NCI-H524 (cell line): ENCODE measurements at regions not wholly inside any gene's neighbourhood (a gene's known extent, or its start where the extent isn't known, plus 50 kb on each side); places are given as distances from the start of the nearest gene placed in this dataset.
A peak's percentile ranks its signal among the peaks of the same experiment; 100 is the strongest.
"Not testable (repeated sequence)": the region's sequence is repeated elsewhere in the genome, so short reads cannot be mapped to it uniquely, and the experiment has no call there.

Experiments used
- DNase-seq, 2 experiments: peaks; one replicate each; lab custom pipeline; 2025; lab: John Stamatoyannopoulos, UW

DNA sequence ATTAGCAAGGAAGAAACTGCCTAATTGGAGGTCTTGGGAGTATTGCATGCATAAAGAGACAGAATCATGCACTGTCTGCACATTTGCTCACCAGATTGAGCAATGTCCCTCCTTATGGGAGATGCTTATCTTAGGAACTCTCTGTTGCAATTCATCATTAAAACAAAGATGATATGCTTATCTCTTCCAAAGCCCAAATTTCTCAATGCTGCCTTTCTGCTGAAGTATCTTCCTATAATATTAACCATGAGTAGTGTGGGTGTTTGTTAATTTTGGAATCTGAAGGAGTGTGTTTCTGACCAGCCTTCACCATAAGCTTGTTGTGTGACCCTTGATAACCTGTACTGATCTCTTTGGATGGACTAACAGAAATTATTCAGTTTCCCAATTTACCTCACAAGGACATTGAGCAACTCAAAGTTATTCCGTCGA is 1257.6 kb upstream of the FLRT2 start:
- DNase-seq: no peak

DNA sequence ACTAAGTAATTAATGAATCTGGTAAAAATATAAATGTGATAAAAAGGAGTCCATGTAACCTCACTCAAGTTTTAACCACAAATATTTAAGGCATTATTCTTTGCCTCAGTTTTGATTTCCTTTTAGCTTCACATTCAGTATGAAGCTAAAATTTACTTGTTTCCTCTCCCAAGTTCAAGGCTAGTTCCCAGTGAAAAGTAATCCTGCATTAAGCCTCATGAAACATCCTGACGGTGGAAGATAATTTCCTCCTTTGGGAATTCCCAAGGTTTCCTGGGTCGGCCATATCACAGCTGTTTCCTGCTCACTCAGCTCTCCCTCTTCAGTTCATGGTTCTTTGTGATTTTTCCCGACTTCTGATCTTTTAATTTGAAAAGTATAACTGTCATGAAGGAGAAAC is 1256.8 kb upstream of the FLRT2 start:
- peak; percentile 64 to 84 for DNase-seq

DNA sequence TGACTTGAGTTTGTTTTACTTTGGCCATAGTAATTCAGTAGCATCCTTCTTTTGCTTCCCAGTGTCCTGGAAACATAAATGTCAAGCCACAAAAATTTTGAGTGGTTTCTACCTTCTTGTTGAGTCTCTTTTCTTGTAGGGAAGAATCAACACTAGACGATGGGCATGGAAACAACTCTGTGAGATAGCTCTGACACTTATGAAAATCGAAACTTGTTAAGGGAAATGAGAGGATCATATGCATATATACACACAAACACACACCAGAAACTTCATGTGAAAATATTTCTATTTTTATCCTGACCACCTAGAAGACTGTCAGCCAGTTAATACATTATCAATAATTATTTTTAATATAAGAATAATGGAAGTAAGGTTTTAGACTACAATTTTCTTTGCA is 1247.3 kb upstream of the FLRT2 start:
- DNase-seq: no peak

DNA sequence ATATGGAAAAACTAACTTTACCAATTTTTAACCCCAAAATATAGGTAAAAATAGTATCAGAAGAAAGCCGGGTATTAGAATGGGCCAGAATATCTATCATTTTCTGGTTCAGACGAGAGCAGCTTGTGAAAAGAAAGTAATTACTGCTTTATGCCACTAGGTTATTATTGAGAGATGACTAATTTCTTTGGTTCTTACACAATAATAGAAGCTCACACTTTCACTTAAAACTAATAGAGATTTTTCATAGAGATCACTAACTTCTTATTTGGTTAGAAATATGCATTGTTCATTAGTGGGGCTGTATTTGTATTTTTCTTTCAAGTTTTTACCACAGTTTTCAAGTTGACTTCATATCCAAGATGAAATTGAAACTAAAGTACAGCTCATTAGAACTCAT is 1241.2 kb upstream of the FLRT2 start:
- DNase-seq: no peak

DNA sequence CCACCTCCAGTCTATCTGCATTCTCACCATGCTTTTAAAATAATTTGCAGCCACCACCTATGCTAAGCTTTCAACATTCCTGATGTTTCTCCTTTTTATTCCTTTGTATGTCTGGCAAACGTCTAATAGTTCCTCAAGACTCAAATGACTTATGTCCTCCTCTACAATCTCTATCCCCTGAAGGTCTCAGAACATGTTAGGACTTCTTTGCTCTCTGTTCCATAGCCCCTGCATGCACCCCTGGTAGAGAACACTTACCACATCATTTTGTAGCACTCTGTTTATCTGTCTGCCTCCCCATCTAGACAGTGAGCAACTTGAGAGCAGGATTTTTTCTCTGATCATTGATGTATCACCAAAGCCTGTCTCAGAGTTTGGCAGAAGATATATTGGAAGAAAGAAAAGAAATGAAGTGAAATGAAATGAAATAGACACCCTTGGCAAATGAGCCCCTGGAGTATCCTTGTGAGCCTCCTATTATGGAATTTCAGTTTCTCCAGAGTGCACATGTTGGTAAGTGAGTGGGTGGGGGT is 1231.2 kb upstream of the FLRT2 start:
- no peak for DNase-seq

DNA sequence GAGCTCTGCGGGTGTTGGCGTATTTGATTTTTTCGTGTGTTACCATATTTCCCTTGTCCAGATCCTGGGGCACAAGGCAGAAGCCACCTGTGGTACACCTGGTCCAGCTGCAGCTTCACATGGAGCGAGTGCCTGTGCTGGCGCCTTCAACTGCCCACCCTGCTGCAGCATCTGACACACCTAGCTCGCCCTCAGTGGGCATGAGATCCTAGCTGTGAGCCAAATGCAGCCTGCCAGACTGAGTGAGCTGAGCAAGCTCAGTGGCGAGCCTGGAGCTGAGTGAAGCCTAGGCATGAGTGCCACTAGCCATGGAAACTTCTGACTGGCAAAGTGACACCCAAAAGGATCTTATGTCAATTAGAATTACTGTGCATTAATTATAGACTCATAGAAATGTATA is 1226.8 kb upstream of the FLRT2 start:
- no peak for DNase-seq

DNA sequence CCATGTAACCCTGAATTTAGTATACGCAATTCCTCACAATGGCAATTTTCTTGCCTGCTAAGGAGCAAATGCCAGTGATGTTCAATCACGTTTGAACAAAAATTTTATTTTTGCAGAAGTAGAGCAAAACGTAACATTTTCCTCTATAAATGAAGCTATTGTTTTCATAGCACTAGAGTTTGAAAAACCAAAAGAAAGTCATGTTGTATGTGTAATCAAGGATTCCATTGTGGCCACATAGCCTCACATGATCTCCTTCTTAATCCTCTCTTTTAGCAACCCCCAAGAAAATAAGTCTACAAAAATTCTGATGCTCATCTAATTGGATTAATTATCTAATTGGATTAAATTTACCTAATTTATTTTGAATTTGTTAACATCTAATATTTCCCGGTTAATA is 1217.4 kb upstream of the FLRT2 start:
- no peak for DNase-seq

DNA sequence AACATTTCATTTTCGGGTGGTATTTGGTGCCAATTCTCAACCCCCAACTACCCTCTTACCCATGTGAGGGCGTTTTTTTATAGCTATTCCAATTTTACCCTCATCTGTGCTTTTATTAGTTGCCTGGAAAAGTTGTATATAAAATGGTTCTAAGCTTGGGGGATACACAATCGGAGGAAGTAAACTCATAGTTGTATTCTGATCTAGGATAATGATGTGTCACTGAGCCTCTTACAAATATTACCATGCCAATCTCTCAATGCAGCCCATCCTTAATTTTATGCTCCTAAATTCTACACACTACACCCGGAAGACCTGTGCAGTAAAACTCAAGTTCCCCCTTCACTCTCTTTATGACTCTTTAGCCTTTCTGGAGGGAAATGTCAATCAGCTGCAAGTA is 1206.5 kb upstream of the FLRT2 start:
- DNase-seq: no peak

DNA sequence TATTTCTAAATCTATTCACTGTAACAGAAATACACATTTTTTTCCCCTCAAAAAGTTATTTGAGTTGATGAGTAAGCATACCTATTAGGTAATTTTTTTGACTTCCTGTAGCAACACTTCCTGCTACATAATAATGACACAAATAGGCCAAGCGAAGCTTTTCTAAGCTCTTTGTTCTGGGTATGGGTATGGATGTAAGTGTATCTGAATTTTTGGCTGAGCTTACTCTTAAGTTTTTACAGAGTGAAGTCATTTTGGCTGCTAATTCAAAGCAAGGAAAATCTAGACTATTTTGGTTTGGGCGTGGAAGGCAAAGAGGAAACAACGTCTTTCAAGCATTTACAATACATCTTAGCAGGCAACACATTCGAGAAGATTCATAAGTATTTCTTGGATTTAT is 1206.0 kb upstream of the FLRT2 start:
- no peak for DNase-seq

DNA sequence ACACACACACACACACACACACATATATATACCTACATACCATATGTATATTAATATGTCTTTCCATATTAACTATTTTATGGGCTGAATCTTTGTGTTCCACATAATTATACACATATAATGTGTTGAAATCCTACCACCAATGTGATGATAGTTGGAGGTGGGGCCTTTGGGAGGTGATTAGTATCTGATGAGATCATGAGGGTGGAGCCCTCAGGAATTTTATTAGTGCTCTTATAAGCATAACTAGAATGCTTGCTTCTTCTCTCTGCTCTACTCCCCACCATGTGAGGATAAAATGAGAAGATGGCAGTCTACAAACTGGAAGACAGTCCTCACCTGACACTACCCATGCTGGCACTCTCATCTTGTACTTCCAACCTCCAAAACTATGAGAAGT is 1193.5 kb upstream of the FLRT2 start:
- no peak for DNase-seq

DNA sequence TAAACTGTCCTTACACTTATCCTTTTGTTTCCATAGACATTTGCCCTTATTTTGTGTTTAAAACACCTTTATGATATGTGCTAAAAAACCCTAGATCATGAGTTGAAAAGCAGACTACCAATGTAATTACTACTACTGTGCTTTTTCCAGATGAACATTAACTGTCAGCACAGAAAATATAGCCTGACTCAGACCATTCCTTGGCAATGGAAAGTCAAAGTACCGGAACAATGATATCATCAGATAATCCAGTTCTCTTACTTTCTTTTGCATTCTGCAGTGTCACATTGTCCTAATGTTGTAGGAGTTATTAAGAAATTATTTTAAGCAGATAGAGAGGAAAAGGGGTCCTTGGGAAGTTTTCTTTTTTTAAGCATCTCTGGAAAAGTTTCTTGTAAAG is 1189.0 kb upstream of the FLRT2 start:
- no peak for DNase-seq

DNA sequence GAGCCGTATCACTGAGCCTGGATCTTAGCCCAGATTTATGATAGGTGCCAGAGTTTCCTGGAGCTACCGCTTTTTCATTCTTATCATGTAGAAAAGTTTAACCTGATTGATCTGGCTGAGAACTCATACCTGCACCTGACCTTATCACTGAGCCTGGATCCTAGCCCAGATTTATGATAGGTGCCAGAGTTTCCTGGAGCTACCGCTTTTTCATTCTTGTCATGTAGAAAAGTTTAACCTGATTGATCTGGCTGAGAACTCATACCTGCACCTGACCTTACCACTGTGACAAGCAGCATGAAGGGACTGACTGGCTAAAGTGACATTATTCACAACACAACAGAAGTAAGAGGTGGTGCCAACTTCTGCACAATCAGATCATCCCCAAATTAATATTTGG is 1188.1 kb upstream of the FLRT2 start:
- not testable (repeated sequence) for DNase-seq

DNA sequence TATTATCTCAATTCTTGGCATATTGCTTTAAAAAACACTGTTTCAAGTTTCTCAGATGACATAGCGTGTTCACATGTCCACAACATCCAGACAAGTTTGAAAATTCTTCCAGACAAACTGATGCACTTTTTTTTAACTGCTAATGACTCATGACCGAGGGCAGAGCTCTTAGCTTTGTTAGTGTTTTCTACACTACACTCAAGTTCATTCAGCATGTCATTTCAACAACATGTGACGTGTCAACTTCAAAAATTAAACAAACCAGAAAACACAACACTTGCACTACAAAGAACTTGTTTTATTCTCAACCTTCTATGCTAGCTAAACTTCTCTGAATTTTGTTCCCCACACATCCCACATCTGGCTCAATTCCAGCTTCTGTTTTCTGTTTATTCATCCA is 1186.3 kb upstream of the FLRT2 start:
- no peak for DNase-seq

DNA sequence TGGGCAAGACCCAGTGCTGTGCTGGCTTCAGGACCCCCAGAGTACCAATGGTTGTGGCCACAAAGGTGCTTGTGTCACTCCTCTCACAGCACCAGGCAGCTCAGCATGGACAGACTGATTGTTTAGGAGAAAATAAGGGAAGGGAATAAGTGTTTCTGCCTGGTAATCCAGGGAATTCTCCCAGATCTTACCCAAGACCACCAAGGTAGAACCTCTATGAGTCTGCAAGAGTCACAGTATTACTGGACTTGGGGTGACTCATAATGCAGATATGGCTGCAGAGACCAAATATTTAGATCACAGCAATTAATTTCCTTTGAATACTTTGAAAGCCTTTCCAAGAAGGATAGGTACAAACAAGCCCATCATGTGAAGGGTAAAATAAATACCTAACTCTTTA is 1178.3 kb upstream of the FLRT2 start:
- no peak for DNase-seq

DNA sequence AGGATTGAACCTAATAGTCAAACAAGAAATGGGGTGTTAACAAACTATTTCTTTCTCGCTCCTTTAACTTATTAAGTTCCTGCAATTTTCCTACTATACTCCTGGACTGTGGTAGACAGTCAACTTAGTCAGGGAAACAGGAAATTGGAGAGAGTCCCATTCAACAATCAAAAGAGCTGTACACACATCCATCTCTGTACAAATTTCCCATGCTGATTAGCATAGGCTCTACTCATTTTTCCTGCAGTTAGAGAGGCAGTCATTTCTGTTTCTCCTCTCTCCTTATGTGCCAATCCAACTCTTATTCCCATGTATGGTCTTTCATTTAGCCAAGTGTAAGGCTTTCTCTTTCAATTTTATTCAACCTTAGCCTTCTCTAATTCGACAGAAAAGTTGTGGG is 1168.5 kb upstream of the FLRT2 start:
- no peak for DNase-seq

DNA sequence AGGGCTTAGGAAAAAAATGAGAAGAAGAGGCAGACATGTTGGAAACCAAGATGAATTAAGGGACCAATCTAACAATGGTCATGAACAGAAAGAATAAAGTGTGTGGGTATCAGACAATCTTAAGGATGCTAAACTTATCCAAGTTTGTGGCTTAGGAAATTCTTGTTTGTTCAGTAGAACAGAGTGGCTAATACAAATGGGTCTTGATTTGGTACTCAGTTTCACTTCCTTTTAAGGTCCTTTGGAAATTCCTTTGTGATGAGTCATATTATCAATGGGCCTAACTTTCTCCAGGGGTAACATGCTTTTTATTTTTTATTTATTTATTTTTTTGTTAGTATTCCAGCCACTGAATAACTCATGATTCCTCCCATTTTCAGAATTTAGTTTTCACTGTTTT is 1154.7 kb upstream of the FLRT2 start:
- no peak for DNase-seq

DNA sequence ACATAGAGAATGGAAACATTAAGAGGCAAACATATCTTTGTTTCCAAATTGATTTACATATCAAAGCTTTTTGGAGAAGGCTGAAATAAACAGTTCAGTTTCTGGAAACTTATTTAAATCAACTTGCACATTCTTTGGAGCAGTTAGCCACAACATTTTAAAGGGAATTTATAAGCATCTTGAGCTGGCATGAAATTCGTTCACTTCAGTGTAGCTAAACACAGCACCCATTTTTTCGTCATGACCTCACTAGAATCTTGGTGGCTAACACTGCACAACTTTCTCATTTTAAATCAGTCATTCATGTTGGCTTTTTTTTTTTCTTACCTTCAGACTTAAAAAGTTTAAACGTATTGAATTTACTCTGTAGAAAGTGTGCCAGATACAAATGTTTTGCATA is 1139.9 kb upstream of the FLRT2 start:
- no peak for DNase-seq

DNA sequence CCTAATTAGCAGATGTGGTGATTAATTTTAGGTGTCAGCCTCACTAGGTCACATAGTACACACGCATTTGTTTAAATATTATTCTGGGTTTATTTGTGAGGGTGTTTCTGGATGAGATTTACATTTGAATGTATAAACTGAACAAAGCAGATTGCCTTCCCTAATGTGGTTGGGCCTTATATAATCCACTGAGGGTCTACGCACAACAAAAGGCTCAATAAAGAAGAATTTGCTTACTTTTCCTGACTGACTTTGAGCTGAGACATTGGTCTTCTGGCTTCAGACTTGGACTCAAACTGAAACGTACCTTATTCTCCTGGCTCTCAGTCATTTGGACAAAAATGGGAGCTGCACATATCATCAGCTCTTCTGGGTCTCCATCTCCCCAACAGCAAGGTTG is 1132.3 kb upstream of the FLRT2 start:
- DNase-seq: no peak

DNA sequence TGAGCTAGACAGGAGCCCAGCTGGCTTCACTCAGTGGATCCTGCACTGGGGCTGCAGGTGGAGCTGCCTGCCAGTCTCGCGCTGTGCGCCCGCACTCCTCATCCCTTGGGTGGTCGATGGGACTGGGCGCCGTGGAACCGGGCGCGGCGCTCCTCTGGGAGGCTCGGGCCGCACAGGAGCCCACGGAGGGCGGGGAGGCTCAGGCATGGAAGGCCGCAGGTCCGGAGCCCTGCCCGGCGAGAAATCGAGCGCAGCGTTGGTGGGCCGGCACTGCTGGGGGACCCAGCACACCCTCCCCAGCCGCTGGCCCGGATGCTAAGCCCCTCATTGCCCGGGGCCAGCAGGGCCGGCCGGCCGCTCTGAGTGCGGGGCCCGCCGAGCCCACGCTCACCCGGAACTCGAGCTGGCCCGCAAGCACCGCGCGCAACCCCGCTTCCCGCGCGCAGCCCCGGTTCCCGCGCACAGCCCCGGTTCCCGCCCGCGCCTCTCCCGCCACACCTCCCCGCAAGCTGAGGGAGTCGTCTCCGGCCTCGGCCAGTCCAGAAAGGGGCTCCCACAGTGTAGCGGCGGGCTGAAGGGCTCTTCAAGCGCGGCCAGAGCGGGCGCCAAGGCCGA is 1130.5 kb upstream of the FLRT2 start:
- DNase-seq: no peak

DNA sequence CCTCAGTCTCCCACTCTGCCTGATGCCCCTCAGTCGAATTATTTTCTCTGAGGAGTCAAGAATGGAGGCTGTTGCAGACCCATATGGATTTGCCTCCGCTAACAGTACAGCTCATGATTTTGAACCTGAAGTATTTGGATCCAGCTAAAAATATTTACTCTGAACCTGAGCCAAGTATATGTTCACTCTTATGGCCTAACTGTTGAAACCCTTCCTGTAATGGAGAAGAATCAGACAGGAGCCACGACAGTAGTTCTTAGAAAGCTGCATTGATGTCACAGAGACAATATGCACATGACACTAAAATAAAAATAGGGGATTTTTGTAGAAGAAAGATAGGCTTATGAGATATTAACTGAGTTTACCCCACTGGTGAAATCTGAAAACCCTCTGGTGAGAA is 1128.3 kb upstream of the FLRT2 start:
- no peak for DNase-seq

DNA sequence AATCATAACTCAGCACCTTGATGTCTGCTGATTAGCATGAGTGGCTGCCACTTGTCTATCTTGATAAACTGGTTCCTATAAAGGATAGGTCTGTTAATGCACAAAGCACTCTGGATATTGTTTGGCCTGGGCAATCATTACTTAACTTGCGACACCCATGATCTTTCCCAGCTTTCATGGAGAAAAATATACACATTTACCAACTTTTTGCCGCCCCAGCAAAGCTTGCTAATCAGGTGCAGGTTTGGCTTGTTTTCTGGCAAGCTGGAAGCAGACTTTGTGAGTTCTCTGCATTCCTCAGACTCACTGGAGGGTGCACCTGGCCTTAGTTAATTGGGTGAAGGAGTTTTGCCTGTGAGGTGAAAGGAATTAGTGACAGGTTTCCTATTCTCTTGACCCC is 1126.4 kb upstream of the FLRT2 start:
- DNase-seq: no peak

DNA sequence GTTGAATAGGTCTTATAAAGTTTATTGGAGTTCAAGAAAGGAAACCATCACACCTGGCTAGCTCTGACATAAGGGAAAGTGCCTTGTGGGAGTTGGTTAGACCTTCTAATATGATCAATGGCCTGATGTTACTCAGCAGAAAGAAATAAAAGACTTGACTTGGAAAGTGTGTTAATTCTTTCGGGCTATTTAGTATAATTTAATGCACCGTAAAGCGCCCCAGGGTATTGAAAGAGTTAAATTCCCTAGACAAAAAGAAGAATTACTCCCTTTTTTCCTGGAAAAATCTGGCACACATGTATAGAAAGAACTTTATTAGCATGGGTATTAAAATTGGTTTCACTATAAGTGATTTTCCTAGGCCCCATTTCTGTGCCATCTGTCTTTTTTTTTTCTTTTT is 1125.7 kb upstream of the FLRT2 start:
- DNase-seq: no peak

DNA sequence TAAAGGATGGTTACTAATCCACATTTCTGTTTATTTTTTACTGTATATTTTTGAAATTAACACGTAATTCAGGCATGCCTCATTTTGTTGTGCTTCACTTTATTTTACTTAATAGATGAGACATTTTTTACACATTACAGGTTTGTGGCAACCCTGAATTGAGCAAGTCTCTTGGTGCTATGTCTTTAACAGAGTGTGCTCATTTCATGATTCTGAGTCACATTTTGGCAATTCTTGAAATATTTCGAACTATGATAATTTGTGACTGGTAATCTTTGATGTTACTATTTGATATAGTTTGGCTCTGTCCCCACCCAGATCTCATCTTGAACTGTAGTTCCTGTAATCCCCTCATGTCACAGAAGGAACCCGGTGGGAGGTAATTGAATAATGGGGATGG is 1120.5 kb upstream of the FLRT2 start:
- no peak for DNase-seq

DNA sequence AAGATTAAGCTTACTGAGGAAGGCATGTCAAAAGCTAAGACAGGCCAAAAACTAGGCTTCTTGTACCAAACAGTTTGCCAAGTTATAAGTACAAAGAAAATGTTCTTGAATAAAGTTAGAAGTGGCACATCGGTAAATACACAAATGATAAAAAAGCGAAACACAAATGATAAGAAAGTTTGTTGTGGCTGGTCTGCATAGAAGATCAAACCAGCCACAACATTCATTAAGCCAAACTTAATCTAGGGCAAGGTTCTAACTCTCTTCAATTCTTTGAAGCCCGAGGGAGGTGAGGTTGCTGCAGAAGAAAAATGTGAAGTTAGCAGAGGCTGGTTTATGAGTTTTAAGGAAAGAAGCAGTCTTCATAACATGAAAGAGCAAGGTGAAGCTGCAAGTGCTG is 1119.6 kb upstream of the FLRT2 start:
- DNase-seq: no peak

DNA sequence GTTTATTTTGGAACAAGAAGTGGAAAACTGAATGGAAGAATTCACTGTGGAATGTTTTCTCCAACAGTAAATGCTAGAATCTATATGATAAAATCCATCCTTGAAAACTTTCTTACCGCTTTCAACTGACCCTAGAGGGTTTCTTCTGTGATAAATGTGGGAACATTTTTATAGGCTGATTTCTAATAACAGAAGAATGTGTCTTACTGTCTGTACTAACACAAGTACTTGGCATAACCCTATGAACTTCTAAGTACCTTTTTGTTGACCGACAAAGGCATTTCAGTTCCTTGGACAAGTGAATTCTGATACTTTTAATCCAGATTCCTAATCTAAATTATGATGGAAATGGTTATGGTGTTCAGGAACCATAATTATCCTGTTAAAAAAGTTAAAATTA is 1109.7 kb upstream of the FLRT2 start:
- no peak for DNase-seq
